IMR-90 (cell line): ENCODE measurements at regions not wholly inside any gene's neighbourhood (a gene's known extent, or its start where the extent isn't known, plus 50 kb on each side); places are given as distances from the start of the nearest gene placed in this dataset.

Experiments
- ATAC-seq: fragments of 200-7000 bp; cut with Tn5 transposase; 2 replicates; pipeline ENCODE4 v1.9.1; 2020; ENCODE audit warnings: low read depth, mild to moderate bottlenecking, moderate library complexity
- BruUV-seq: library from RNA; stranded (reverse); fragments of 400-500 nt; replicated peaks from 2 replicates; lab custom pipeline; 2021; lab: Mats Ljungman, UMichigan
- CTCF ChIA-PET: fragments of 300-600 bp; formaldehyde crosslinking; extraction: SDS; loops from one replicate; lab custom pipeline; 2021; ENCODE audit warnings: antibody characterized with exemption; lab: Yijun Ruan, JAX
- POLR2A ChIA-PET: fragments of 300-600 bp; sonication (Branson Sonifier 250); formaldehyde crosslinking; loops from one replicate; lab custom pipeline; 2022; ENCODE audit warnings: antibody characterized with exemption; ENCODE audit not compliant: unreplicated experiment; lab: Charles Lee
- DNase-seq: peaks from one replicate; pipeline ENCODE4 v3.0.0; 2013
- H2AFZ ChIP-seq: replicated peaks from 2 replicates; pipeline ENCODE3; 2013; ENCODE audit warnings: low read length, mild to moderate bottlenecking; ENCODE audit not compliant: poor library complexity
- H2AK5ac ChIP-seq: 2 replicates; pipeline ENCODE4 v1.6.1; 2013; ENCODE audit warnings: low read depth, low read length, inconsistent platforms
- H2AK9ac ChIP-seq: replicated peaks from 2 replicates; pipeline ENCODE3; 2013; ENCODE audit warnings: mild to moderate bottlenecking, low read depth, low read length, moderate library complexity; ENCODE audit not compliant: poor library complexity
- H2BK120ac ChIP-seq: 2 replicates; pipeline ENCODE4 v1.6.1; 2013; ENCODE audit warnings: low read depth, low read length, inconsistent platforms
- H2BK15ac ChIP-seq: 3 replicates; pipeline ENCODE4 v1.6.1; 2013; ENCODE audit warnings: low read depth, low read length, inconsistent platforms
- H2BK20ac ChIP-seq: 2 replicates; pipeline ENCODE4 v1.6.1; 2013; ENCODE audit warnings: low read depth, mild to moderate bottlenecking, inconsistent platforms, low read length, moderate library complexity
- H2BK5ac ChIP-seq: 2 replicates; pipeline ENCODE4 v1.6.1; 2013; ENCODE audit warnings: mild to moderate bottlenecking, low read depth, low read length, inconsistent platforms; ENCODE audit not compliant: poor library complexity, severe bottlenecking
- H3K14ac ChIP-seq: replicated peaks from 2 replicates; pipeline ENCODE4 v1.6.1; 2013; ENCODE audit warnings: low read depth, low read length, inconsistent platforms
- H3K18ac ChIP-seq: 2 replicates; pipeline ENCODE4 v1.6.1; 2013; ENCODE audit warnings: low read depth, low read length, control low read depth
- H3K23ac ChIP-seq: 2 replicates; pipeline ENCODE4 v1.6.1; 2013; ENCODE audit warnings: low read depth, low read length, inconsistent platforms
- H3K27ac ChIP-seq: 2 replicates; pipeline ENCODE4 v1.5.1; 2013; ENCODE audit warnings: mild to moderate bottlenecking, control low read depth, low read length; ENCODE audit not compliant: insufficient read depth
- H3K27me3 ChIP-seq: 2 replicates; pipeline ENCODE4 v1.6.1; 2013; ENCODE audit warnings: low read length; ENCODE audit not compliant: control insufficient read depth, insufficient read depth
- H3K36me3 ChIP-seq: 2 replicates; pipeline ENCODE4 v1.6.1; 2013; ENCODE audit warnings: low read length, mixed read lengths; ENCODE audit not compliant: control insufficient read depth, insufficient read depth
- H3K4ac ChIP-seq: 2 replicates; pipeline ENCODE4 v1.6.1; 2013; ENCODE audit warnings: low read depth, low read length, inconsistent platforms
- H3K4me1 ChIP-seq: 2 replicates; pipeline ENCODE4 v1.6.1; 2013; ENCODE audit warnings: low read length, mixed read lengths; ENCODE audit not compliant: control insufficient read depth, insufficient read depth
- H3K4me2 ChIP-seq: 2 replicates; pipeline ENCODE4 v1.6.1; 2013; ENCODE audit warnings: low read depth, mild to moderate bottlenecking, control low read depth, low read length, moderate library complexity
- H3K4me3 ChIP-seq: 2 replicates; pipeline ENCODE4 v1.5.1; 2013; ENCODE audit warnings: low read depth, mild to moderate bottlenecking, control low read depth, low read length, moderate library complexity; ENCODE audit not compliant: insufficient read depth
- H3K56ac ChIP-seq: 2 replicates; pipeline ENCODE4 v1.6.1; 2013; ENCODE audit warnings: low read length, inconsistent platforms; ENCODE audit not compliant: insufficient read depth; ENCODE audit errors: extremely low read depth
- H3K79me1 ChIP-seq, 2 experiments: 2 replicates each; pipeline ENCODE4 v1.6.1; 2013; ENCODE audit warnings: low read length in 2 of 2, inconsistent platforms in 1 of 2, low read depth in 1 of 2
- H3K9ac ChIP-seq: 2 replicates; pipeline ENCODE4 v1.6.1; 2013; ENCODE audit warnings: low read depth, low read length, control low read depth
- H3K9me1 ChIP-seq: 2 replicates; pipeline ENCODE4 v1.6.1; 2013; ENCODE audit warnings: low read length, inconsistent platforms; ENCODE audit not compliant: insufficient read depth
- H3K9me3 ChIP-seq: 2 replicates; pipeline ENCODE4 v1.6.1; 2013; ENCODE audit warnings: low read length; ENCODE audit not compliant: control insufficient read depth, insufficient read depth
- H4K20me1 ChIP-seq: 2 replicates; pipeline ENCODE4 v1.6.1; 2013; ENCODE audit warnings: low read length, inconsistent platforms; ENCODE audit not compliant: insufficient read depth
- H4K5ac ChIP-seq: 2 replicates; pipeline ENCODE4 v1.6.1; 2013; ENCODE audit warnings: mild to moderate bottlenecking, low read depth, low read length, control low read depth
- H4K8ac ChIP-seq, 2 experiments: 2 replicates each; pipeline ENCODE4 v1.6.1; 2013; ENCODE audit warnings: low read depth in 2 of 2, low read length in 2 of 2, control low read depth in 1 of 2, inconsistent platforms in 1 of 2
- H4K91ac ChIP-seq: 2 replicates; pipeline ENCODE4 v1.6.1; 2013; ENCODE audit warnings: low read depth, low read length, inconsistent platforms; ENCODE audit not compliant: insufficient read depth
- RCOR1 ChIP-seq: IDR thresholded peaks from 2 replicates; pipeline ENCODE4 v1.6.1; 2012; ENCODE audit warnings: mild to moderate bottlenecking, low read length, improper control_type of control experiment; ENCODE audit not compliant: insufficient replicate concordance
- RFX5 ChIP-seq: IDR thresholded peaks from 2 replicates; pipeline ENCODE4 v1.8.0; 2012; ENCODE audit warnings: low read depth, mild to moderate bottlenecking, low read length, moderate library complexity
- WGBS, 2 experiments: methylation state at CpG; one replicate each; pipeline versions ENCODE4 v1.1.5 to v1.1.7; 2013; ENCODE audit warnings: missing lambda C conversion rate in 2 of 2; ENCODE audit not compliant: insufficient read length in 1 of 2; ENCODE audit errors: extremely low coverage in 2 of 2; 5-methylcytosine and 5-hydroxymethylcytosine counted together
- dilution Hi-C: fragments of 300-500 bp; cut with HindIII; formaldehyde crosslinking; loops from one replicate; pipeline ENCODE4 v1.14.3; 2018; ENCODE audit warnings: low sequenced_read_pairs; ENCODE audit not compliant: unreplicated experiment
- in situ Hi-C: fragments of 300-500 bp; cut with MboI; formaldehyde crosslinking; loops from 3 replicates; pipeline ENCODE4 v1.14.3; 2019; ENCODE audit warnings: low sequenced_read_pairs, inconsistent platforms, mixed read lengths
- intact Hi-C: fragments of 100-400 bp; cut with micrococcal nuclease; formaldehyde crosslinking; loops from 2 replicates; pipeline ENCODE4 v1.10.0; 2022

GRCh38 chr2:5287558-5288334 lies 404.4 kb upstream of the SOX11 start:
- Histone ChIP-seq H4K91ac (no peak overlapping the region), H2BK15ac (no peak overlapping the region), H3K4me2 (no peak overlapping the region), H3K9ac (no peak overlapping the region), H3K23ac (no peak overlapping the region), H3K4ac (no peak overlapping the region), H3K56ac (no peak overlapping the region), H3K14ac (no peak overlapping the region), H3K79me1 (no peaks in the 10 kb centered on the region), H2BK5ac (no peak overlapping the region), H4K20me1 (no peaks in the 10 kb centered on the region), H2AFZ (no peak overlapping the region), H3K4me1 (no peaks in the 10 kb centered on the region), H2BK20ac (no peak overlapping the region), H4K8ac (no peak overlapping the region), H3K27ac (no peak overlapping the region), H2AK9ac (no peak overlapping the region), H3K9me3 (peaks cover 16% of the 10 kb centered on the region), H3K36me3 (no peaks in the 10 kb centered on the region), H3K9me1 (no peaks in the 10 kb centered on the region), H3K18ac (no peak overlapping the region), H3K4me3 (no peak overlapping the region), H2BK120ac (no peak overlapping the region), H3K27me3 (no peaks in the 10 kb centered on the region), H2AK5ac (no peak overlapping the region), H4K5ac (no peak overlapping the region)
- CTCF ChIA-PET: no interaction called here
- intact Hi-C loops (no loop called here), dilution Hi-C loops (no loop called here), in situ Hi-C loops (no loop called here)
- POLR2A ChIA-PET: no interaction called here
- no peak for TF ChIP-seq RFX5
- no peak for TF ChIP-seq RCOR1
- BruUV-seq: no TSS peak
- ATAC-seq: no peak
- no peak for DNase-seq
- no CpG with 5 or more reads among the region's 5 CpGs for WGBS, 2 experiments
